Amygdala (tissue), 56 donors: ENCODE measurements at regions not wholly inside any gene's neighbourhood (a gene's known extent, or its start where the extent isn't known, plus 50 kb on each side); places are given as distances from the start of the nearest gene placed in this dataset.
"Not testable (repeated sequence)": the region's sequence is repeated elsewhere in the genome, so short reads cannot be mapped to it uniquely, and the experiment has no call there.

Experiments used
- DNase-seq, 56 donors: peaks; one replicate each; lab custom pipeline; 2025; lab: John Stamatoyannopoulos, UW

DNA sequence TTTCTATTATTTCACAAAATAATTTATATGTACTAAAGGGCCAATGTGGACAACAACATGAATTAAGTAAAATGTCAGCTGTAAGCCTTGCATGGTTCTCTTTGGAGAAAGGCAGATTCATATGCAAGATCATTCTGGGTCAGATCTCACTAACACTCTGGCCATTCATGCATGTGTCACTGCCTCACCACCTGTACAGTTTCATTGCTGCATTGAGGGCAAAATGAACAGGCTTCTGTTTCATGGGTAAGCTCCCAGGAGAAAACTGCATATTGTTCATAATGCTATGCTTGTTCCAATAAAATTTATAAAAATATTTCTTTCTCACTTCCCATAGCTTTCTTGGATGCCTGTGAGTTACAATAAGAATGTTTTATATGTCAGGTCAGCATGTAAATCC is 275.2 kb downstream of the ZNF248 start:
- DNase-seq, result no peak

GRCh38 chr10:37576154-37576553 is 281.3 kb downstream of the ZNF248 start:
- DNase-seq, result no peak

DNA sequence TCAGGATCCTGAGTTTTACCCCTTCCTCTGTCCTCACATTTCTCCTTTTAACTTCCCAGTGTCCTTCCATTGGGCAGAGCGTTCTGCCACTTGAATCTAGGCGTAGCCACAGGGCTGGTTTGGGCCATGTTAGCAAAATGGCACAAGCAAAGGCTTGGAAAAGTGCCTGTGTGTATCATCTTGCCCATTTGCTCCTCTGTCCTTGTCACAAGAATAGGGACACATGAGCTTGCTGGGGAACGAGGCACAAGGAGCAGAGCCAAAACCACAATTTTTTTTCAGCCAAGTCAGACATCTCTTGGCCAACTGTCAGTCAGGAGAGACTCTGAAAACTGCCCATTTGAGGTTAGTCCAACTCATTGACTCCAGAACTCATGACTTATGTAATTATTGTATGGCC is 285.2 kb downstream of the ZNF248 start:
- no peak for DNase-seq

DNA sequence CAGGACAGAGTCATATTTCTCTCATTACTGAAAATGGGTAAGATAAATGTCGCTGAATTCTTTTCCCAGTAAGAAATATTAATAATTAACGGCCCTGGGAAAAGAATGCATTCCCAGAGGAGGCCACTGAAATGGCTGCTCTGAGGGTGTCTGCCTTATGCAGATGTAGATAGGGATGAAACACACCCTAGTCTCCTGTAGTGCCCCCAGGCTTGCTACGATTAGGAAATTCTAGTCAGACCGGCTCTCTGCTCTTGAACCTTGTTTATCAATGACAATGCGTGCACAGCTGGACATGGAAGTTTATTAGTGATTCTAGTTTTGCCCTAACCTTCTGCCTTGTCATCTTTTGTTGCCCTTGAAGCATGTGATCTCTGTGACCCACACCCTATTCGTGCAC is 291.1 kb downstream of the ZNF248 start:
- no peak for DNase-seq

DNA sequence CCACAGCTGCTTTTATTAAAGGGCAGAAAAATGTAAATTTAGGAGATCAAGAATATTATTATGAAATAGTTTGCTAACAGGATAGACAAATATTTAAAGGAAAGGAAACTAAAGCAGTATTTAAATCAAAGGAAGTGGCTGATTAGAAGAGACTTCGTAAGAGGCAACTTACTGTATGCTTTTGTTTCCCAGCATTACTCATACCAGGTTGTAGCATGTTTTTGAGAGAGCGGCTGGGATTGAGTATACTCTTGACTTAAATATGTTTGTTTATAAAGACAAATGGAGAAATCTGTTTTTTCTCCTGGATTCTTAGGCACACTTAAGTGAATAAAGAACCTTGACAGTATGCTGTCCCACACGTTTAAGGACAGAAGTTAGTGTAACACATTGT is 293.7 kb downstream of the ZNF248 start:
- no peak for DNase-seq

DNA sequence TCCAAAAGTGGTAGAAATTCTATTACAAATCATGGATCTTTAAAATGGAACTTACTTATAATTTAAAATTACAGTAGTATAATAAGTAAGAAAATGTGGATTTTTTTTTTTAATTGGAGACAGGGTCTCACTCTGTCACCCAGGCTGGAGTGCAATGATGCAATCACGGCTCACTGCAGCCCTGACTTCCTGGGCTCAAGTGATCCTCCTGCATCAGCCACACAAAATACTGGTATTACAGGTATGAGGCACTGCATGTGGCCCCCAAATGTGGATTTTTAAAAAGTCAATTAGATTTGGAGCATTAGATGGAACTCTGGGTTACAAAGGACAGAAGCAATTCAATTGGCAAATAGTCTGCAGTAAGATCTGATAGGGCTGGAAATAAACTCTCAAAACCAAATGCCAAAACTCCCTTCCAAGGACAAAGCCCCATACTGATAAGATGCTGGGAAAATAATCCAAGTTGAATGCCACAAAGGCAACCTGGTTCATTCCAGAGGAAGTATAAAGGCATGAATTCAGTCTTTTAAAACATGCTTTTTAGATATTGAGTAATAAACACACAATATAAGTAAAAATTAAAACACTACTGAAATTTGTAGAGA is 294.2 kb downstream of the ZNF248 start:
- DNase-seq, result no peak

- DNase-seq, result no peak
Observed at GRCh38 chr10:37552881-37553280, 304.5 kb downstream of the ZNF248 start.

GRCh38 chr10:37549054-37549453 is 308.4 kb downstream of the ZNF248 start:
- no peak for DNase-seq

GRCh38 chr10:37535459-37536246 is 321.8 kb downstream of the ZNF248 start:
- DNase-seq, result no peak

GRCh38 chr10:37534166-37534565 is 323.2 kb downstream of the ZNF248 start:
- no peak for DNase-seq

DNA sequence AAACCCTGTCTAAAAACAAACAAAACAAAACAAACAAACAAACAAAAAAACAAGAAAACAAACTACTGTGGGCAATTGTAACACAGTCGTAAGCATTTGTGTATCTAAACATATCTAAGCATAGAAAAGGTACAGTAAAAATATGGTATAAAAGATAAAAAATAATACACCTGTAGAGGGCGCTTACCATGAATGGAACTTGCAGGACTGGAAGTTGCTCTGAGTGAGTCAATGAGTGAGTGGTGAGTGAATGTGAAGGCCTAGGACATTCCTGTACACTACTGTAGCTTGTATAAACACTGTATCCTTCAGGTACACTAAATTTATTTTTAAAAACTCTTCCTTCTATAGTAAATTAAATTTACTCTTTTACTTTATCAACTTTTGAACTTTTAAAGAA is 332.0 kb downstream of the ZNF248 start:
- not testable (repeated sequence) for DNase-seq

DNA sequence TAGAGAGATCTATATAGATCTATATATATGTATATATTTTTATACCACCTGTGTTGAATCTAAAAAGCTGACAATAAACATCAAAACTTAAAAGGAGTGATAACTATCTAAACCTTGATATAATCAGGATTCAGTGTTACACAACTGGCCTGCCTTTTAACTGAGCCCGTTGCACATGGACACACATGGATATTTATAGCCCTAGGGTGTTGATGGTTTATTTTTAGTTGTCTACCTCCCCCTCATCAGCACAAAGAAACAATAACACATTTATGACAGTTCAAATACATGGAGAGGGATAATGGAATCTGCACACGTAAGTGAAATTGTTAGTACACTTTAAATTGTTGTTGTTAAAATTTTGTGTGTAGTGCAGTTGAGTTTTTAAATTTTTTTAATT is 336.9 kb downstream of the ZNF248 start:
- DNase-seq, result no peak

DNA sequence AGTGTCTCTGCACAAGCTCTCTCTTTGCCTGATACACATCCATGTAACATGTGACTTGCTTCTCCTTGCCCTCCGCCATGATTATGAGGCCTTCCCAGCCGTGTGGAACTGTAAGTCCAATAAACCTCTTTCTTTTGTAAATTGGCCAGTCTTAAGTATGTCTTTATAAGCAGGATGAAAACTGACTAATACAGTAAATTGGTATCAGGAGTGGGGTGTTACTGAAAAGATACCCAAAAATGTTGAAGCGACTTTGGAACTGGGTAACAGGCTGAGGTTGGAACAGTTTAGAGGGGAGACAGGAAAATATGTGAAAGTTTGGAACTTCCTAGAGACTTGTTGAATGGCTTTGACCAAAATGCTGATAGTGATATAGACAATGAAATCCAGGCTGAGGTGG is 346.9 kb downstream of the ZNF248 start:
- DNase-seq, result not testable (repeated sequence)

GRCh38 chr10:37496061-37496460 is 361.3 kb downstream of the ZNF248 start:
- no peak for DNase-seq

DNA sequence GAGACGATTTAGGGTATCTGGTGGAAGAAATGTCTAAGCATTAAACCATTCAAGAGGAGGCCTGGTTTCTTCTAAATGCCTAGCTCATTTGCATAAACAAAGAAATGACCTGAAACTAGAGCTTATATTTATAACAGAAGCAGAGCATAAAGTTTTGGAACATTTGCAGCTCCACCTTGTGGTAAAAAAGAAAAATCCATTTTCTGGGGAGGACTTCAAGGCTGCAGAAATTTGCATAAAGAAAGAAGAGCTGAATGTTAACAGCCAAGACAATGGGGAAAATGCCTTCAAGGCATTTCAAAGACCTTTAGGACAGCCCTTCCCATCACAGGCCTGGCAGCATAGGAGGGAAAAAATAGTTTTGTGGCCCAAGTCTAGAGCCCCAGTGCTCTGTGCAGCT is 362.0 kb downstream of the ZNF248 start:
- no peak for DNase-seq

DNA sequence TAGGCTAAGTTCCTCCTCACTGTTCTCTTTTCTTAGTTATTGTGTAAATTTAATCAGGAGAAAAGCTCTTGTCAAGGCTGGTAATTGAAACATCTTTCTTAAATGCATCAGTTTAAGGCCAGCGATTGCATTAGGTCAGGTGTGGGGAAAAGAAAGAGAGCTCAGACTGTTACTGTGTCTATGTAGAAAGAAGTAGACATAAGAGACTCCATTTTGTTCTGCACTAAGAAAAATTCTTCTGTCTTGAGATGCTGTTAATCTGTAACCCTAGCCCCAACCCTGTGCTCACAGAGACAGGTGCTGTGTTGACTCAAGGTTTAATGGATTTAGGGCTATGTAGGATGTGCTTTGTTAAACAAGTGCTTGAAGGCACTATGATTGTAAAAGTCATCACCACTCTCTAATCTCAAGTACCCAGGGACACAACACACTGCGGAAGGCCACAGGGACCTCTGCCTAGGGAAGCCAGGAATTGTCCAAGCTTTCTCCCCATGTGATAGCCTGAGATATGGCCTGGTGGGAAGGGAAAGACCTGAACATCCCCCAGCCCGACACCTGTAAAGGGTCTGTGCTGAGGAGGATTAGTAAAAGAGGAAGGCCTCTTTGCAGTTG is 364.1 kb downstream of the ZNF248 start:
- DNase-seq, result not testable (repeated sequence)

GRCh38 chr10:37490266-37490665 is 364.9 kb downstream of the ANKRD30A start:
- DNase-seq, result no peak

- no peak for DNase-seq
Observed at GRCh38 chr10:37489658-37490003, 364.2 kb downstream of the ANKRD30A start.

GRCh38 chr10:37488792-37489657 is 363.6 kb downstream of the ANKRD30A start:
- DNase-seq, result peak in 2 of 56 donors; percentile 1 to 12

- DNase-seq, result not testable (repeated sequence)
Observed at GRCh38 chr10:37480596-37480995, 355.2 kb downstream of the ANKRD30A start.

DNA sequence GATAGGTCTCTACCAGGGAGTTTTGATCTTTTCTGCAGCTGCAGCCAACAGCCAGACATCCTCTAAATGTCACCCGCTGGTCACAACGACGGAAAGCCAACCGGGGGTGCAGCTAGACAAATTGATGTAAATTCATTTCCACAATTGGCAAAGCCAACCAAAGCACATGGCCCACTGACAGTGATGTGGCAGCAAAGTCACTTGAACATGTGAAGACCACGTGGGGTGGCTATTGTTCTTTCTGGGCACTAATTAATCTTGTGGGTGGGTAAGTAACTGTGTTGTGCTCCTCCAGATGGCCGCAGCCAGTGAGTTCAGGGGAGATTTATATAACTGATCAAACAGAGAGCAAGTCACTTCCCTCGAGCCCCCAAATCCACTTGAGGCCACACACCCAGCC is 354.1 kb downstream of the ANKRD30A start:
- DNase-seq, result no peak
